ENCODE measurements at regions not wholly inside any gene's neighbourhood (a gene's known extent, or its start where the extent isn't known, plus 50 kb on each side); places are given as distances from the start of the nearest gene placed in this dataset.
"Not testable (repeated sequence)": the region's sequence is repeated elsewhere in the genome, so short reads cannot be mapped to it uniquely, and the experiment has no call there.

GRCh38 chr2:200194746-200195145, 111.7 kb upstream of the SPATS2L start:
- Histone ChIP-seq H3K27ac (ENCODE audit: low read depth, low read length, poor library complexity, severe bottlenecking) (no peak overlapping the region), H3K36me3 (ENCODE audit: insufficient read depth, low read length) (no peaks in the 10 kb centered on the region), H3K9ac (ENCODE audit: low read length) (no peak overlapping the region), H3K4me2 (ENCODE audit: low read length) (no peak overlapping the region), H4K20me1 (ENCODE audit: insufficient read depth, low read length) (no peaks in the 10 kb centered on the region), H3K9me3 (ENCODE audit: low read length) (no peaks in the 10 kb centered on the region), H3K9me2 (ENCODE audit: low read depth, low read length) (no peaks in the 10 kb centered on the region), H3K4me1 (ENCODE audit: insufficient read depth, low read length, severe bottlenecking) (no peaks in the 10 kb centered on the region), H3K27me3 (ENCODE audit: insufficient read depth, low read length) (no peaks in the 10 kb centered on the region), H3F3A (ENCODE audit: insufficient read depth, low read length) (no peaks in the 10 kb centered on the region), H3K4me3 (ENCODE audit: low read depth, low read length, poor library complexity, severe bottlenecking) (no peak overlapping the region), H3K79me2 (ENCODE audit: insufficient read depth, low read length) (no peaks in the 10 kb centered on the region), H2AFZ (ENCODE audit: low read length) (no peak overlapping the region)
- TF ChIP-seq EZH2 (IDR thresholded peaks at IDR 0.05; ENCODE audit: borderline replicate concordance, low read length): no peak
- TF ChIP-seq, protein P1, sequence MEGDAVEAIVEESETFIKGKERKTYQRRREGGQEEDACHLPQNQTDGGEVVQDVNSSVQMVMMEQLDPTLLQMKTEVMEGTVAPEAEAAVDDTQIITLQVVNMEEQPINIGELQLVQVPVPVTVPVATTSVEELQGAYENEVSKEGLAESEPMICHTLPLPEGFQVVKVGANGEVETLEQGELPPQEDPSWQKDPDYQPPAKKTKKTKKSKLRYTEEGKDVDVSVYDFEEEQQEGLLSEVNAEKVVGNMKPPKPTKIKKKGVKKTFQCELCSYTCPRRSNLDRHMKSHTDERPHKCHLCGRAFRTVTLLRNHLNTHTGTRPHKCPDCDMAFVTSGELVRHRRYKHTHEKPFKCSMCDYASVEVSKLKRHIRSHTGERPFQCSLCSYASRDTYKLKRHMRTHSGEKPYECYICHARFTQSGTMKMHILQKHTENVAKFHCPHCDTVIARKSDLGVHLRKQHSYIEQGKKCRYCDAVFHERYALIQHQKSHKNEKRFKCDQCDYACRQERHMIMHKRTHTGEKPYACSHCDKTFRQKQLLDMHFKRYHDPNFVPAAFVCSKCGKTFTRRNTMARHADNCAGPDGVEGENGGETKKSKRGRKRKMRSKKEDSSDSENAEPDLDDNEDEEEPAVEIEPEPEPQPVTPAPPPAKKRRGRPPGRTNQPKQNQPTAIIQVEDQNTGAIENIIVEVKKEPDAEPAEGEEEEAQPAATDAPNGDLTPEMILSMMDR (IDR thresholded peaks at IDR 0.05; ENCODE audit: low read length): no peak

DNA sequence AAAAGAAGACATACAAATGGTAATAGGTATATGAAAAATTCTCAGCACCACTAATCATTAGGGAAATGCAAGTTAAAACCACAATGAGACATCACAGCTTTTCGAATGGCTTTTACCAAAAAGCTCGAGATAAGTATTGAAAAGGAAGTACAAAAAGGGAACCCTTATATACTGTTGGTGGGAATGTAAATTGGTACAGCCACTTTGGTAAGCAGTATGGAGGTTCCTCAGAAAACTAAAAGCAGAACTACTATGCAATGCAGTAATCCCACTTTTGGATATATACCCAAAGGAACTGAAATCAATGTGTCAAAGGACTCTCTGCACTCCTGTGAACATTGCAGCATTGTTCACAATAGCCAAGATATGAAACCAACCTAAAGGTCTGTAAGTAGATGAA, 107.5 kb upstream of the SPATS2L start:
- Histone ChIP-seq H3K9me2 (ENCODE audit: low read depth, low read length) (no peaks in the 10 kb centered on the region), H3K9me3 (ENCODE audit: low read length) (no peaks in the 10 kb centered on the region), H3K79me2 (ENCODE audit: insufficient read depth, low read length) (no peaks in the 10 kb centered on the region), H3K4me1 (ENCODE audit: insufficient read depth, low read length, severe bottlenecking) (no peaks in the 10 kb centered on the region), H4K20me1 (ENCODE audit: insufficient read depth, low read length) (no peaks in the 10 kb centered on the region), H2AFZ (ENCODE audit: low read length) (no peak overlapping the region), H3K27ac (ENCODE audit: low read depth, low read length, poor library complexity, severe bottlenecking) (no peak overlapping the region), H3K9ac (ENCODE audit: low read length) (no peak overlapping the region), H3F3A (ENCODE audit: insufficient read depth, low read length) (no peaks in the 10 kb centered on the region), H3K27me3 (ENCODE audit: insufficient read depth, low read length) (no peaks in the 10 kb centered on the region), H3K36me3 (ENCODE audit: insufficient read depth, low read length) (no peaks in the 10 kb centered on the region), H3K4me2 (ENCODE audit: low read length) (no peak overlapping the region), H3K4me3 (ENCODE audit: low read depth, low read length, poor library complexity, severe bottlenecking) (no peak overlapping the region)
- no peak for TF ChIP-seq EZH2 (IDR thresholded peaks at IDR 0.05; ENCODE audit: borderline replicate concordance, low read length)
- TF ChIP-seq, protein P1 (IDR thresholded peaks at IDR 0.05; ENCODE audit: low read length): no peak

GRCh38 chr2:200199576-200200263, 106.8 kb upstream of the SPATS2L start:
- Histone ChIP-seq H4K20me1 (ENCODE audit: insufficient read depth, low read length) (no peaks in the 10 kb centered on the region), H3K36me3 (ENCODE audit: insufficient read depth, low read length) (no peaks in the 10 kb centered on the region), H3K9ac (ENCODE audit: low read length) (no peak overlapping the region), H3K4me2 (ENCODE audit: low read length) (no peak overlapping the region), H3K79me2 (ENCODE audit: insufficient read depth, low read length) (no peaks in the 10 kb centered on the region), H3K27me3 (ENCODE audit: insufficient read depth, low read length) (no peaks in the 10 kb centered on the region), H3K4me1 (ENCODE audit: insufficient read depth, low read length, severe bottlenecking) (no peaks in the 10 kb centered on the region), H3K9me3 (ENCODE audit: low read length) (no peaks in the 10 kb centered on the region), H3K9me2 (ENCODE audit: low read depth, low read length) (no peaks in the 10 kb centered on the region), H2AFZ (ENCODE audit: low read length) (no peak overlapping the region), H3F3A (ENCODE audit: insufficient read depth, low read length) (no peaks in the 10 kb centered on the region), H3K27ac (ENCODE audit: low read depth, low read length, poor library complexity, severe bottlenecking) (no peak overlapping the region), H3K4me3 (ENCODE audit: low read depth, low read length, poor library complexity, severe bottlenecking) (no peak overlapping the region)
- no peak for TF ChIP-seq EZH2 (IDR thresholded peaks at IDR 0.05; ENCODE audit: borderline replicate concordance, low read length)
- TF ChIP-seq, protein P1 (IDR thresholded peaks at IDR 0.05; ENCODE audit: low read length): peak; percentile 43

DNA sequence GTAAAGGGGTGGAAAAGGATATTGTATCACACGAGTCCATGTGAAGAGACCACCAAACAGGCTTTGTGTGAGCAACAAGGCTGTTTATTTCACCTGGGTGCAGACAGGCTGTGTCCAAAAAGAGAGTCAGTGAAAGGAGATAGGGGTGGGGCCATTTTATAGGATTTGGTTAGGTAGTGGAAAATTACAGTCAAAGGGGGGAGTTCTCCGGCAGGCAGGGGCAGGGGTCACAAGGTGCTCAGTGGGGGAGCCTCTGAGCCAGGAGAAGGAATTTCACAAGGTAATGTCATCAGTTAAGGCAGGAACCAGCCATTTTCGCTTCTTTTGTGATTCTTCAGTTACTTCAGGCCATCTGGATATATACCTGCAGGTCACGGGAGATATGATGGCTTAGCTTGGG, 104.7 kb upstream of the SPATS2L start:
- H2AFZ ChIP-seq (ENCODE audit: low read length); H3F3A ChIP-seq (ENCODE audit: insufficient read depth, low read length); H3K4me1 ChIP-seq (ENCODE audit: insufficient read depth, low read length, severe bottlenecking); H3K79me2 ChIP-seq (ENCODE audit: insufficient read depth, low read length); H3K27me3 ChIP-seq (ENCODE audit: insufficient read depth, low read length); H3K9me3 ChIP-seq (ENCODE audit: low read length); H4K20me1 ChIP-seq (ENCODE audit: insufficient read depth, low read length); H3K36me3 ChIP-seq (ENCODE audit: insufficient read depth, low read length); H3K4me2 ChIP-seq (ENCODE audit: low read length); H3K4me3 ChIP-seq (ENCODE audit: low read depth, low read length, poor library complexity, severe bottlenecking); H3K27ac ChIP-seq (ENCODE audit: low read depth, low read length, poor library complexity, severe bottlenecking); H3K9me2 ChIP-seq (ENCODE audit: low read depth, low read length); H3K9ac ChIP-seq (ENCODE audit: low read length): not testable (repeated sequence)

Measured in OCI-LY1 (cell line).